Psoas muscle (tissue), 7 donors: ENCODE measurements at regions not wholly inside any gene's neighbourhood (a gene's known extent, or its start where the extent isn't known, plus 50 kb on each side); places are given as distances from the start of the nearest gene placed in this dataset.
"Not testable (repeated sequence)": the region's sequence is repeated elsewhere in the genome, so short reads cannot be mapped to it uniquely, and the experiment has no call there.

Source experiments
- ATAC-seq, 4 donors: fragments of 200-7000 bp; cut with Tn5 transposase; one replicate each; pipeline ENCODE4 v1.9.1; 2020; ENCODE audit warnings: moderate library complexity in 3 of 4, mild to moderate bottlenecking in 2 of 4
- DNase-seq, 2 donors: peaks; one replicate each; pipeline ENCODE4 v3.0.0-alpha.2; 2020
- H3K27ac ChIP-seq: fragments of 200-600 bp; one replicate; pipeline ENCODE4 v1.8.0; 2022
- H3K27me3 ChIP-seq, 3 donors: fragments of 200-600 bp in 1 of 3; one replicate each; pipeline versions ENCODE4 v1.6.1 to v1.8.0; 2013 to 2022; ENCODE audit warnings: low read length in 2 of 3, mild to moderate bottlenecking in 2 of 3, moderate library complexity in 1 of 3; ENCODE audit not compliant: insufficient read depth in 3 of 3
- H3K36me3 ChIP-seq, 2 donors: fragments of 200-600 bp in 1 of 2; one replicate each; pipeline versions ENCODE4 v1.6.1 to v1.8.0; 2013 to 2022; ENCODE audit warnings: low read depth in 1 of 2, mild to moderate bottlenecking in 1 of 2, moderate library complexity in 1 of 2; ENCODE audit not compliant: insufficient read depth in 1 of 2
- H3K4me1 ChIP-seq: fragments of 200-600 bp; one replicate; pipeline ENCODE4 v1.8.0; 2022
- H3K4me3 ChIP-seq: fragments of 200-600 bp; one replicate; pipeline ENCODE4 v1.8.0; 2022; ENCODE audit warnings: mild to moderate bottlenecking
- H3K9me3 ChIP-seq: fragments of 200-600 bp; one replicate; pipeline ENCODE4 v1.8.0; 2022
- WGBS, 3 donors: extraction: QIAGEN DNeasy Blood & Tissue Kit; methylation state at CpG; one replicate each; pipeline versions ENCODE4 v1.1.6 to v1.1.7; 2013; 5-methylcytosine and 5-hydroxymethylcytosine counted together
- intact Hi-C, 2 donors: fragments of 100-400 bp; cut with DNase I; formaldehyde crosslinking; loops; one replicate each; pipeline versions ENCODE4 v1.11.0 to v1.14.2; 2022
- TF ChIP-seq, protein P1 (sequence below): fragments of 200-600 bp; IDR thresholded peaks from one replicate; pipeline ENCODE4 v1.8.0; 2022; ENCODE audit warnings: antibody characterized with exemption
- donor health status: healthy with polysubstance abuse.
- donor health status: DM: no; HTN: no; CAD: no; lungs with moderate emphysema.
- donor health status: Bipolar disorder and iron deficiency.
- donor health status: healthy.
- donor health status: DM: yes; HTN: yes; CAD: no.
- donor health status: DM: no; HTN: no; CAD: no.
- donor health status: DM: yes; HTN: yes; CAD: no.

DNA sequence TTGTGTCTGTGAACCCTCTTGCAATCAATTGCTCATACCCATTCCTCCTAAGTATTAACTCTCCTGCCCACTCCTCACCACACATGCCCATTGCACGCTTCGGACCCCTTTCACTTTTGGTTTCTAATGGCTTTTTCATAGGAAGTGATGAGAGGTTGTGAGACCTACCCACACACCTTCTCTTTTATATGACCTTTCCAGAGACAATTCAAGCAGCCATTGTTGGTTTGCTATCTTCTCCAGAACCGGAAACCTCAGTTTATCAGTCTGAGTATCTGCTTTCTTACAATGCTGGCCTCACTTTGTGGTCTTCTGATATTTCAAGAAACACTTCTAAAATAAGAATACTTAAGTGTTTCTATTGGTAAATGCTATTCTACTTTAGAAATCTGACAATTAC, 1550.8 kb upstream of the SLC10A2 start:
- Histone ChIP-seq H3K27me3 (no peaks in the 10 kb centered on the region), H3K4me3 (no peak overlapping the region), H3K4me1 (no peaks in the 10 kb centered on the region), H3K36me3 (no peaks in the 10 kb centered on the region), H3K9me3 (no peaks in the 10 kb centered on the region), H3K27ac (no peak overlapping the region)
- no peak for DNase-seq
- intact Hi-C loops, result no loop called here
- TF ChIP-seq, protein P1, sequence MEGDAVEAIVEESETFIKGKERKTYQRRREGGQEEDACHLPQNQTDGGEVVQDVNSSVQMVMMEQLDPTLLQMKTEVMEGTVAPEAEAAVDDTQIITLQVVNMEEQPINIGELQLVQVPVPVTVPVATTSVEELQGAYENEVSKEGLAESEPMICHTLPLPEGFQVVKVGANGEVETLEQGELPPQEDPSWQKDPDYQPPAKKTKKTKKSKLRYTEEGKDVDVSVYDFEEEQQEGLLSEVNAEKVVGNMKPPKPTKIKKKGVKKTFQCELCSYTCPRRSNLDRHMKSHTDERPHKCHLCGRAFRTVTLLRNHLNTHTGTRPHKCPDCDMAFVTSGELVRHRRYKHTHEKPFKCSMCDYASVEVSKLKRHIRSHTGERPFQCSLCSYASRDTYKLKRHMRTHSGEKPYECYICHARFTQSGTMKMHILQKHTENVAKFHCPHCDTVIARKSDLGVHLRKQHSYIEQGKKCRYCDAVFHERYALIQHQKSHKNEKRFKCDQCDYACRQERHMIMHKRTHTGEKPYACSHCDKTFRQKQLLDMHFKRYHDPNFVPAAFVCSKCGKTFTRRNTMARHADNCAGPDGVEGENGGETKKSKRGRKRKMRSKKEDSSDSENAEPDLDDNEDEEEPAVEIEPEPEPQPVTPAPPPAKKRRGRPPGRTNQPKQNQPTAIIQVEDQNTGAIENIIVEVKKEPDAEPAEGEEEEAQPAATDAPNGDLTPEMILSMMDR, result no peak
- WGBS, 3 donors, result 90 to 94% (median 93%) methylated on average over 3 of the region's 3 CpGs
- no peak for ATAC-seq

DNA sequence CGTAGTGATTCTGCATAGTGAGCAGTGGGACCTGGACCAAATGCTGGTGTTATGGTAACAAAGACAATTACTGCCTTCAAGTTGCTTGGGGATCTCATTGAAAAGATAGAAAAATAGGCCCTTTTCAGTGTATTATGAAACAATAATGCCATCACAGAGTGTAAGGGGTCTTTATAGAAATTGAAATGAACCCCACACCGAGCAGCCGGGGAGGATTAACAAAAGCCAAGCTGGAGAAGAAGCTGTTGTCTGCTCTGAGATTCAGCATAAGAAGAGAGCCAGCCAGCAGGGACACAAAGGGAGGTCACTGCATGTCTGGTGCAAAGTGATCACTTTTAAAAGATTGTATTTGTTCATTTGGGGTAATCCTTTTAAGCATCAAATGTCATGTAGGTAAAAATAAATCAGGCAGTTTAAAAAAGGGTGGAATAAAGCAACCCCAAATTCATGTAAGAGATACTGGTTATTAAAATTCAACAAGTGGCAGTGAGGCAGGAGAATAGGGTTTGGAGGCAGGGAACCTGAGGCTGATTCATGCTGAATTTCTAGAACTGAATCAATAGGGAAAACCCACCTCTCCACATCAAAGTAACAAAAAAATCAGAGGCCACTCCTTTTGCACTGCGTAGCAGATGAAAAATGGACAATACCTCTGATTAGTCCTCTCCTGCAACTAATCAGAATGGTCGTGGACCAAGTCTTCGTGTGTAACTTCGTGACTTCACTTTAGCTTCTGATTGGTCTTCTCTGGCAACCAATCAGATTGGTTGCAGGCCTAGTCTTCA, 1548.3 kb upstream of the SLC10A2 start:
- no peaks in the 10 kb centered on the region for H3K9me3 ChIP-seq
- intact Hi-C loops, result no loop called here
- no peaks in the 10 kb centered on the region for H3K4me1 ChIP-seq
- H3K27ac ChIP-seq, result no peak overlapping the region
- no peaks in the 10 kb centered on the region for H3K27me3 ChIP-seq
- ATAC-seq (no peak), DNase-seq (no peak)
- 77 to 91% (median 87%) methylated on average over 7 of the region's 7 CpGs for WGBS, 3 donors
- TF ChIP-seq, protein P1, result no peak
- H3K36me3 ChIP-seq, result no peaks in the 10 kb centered on the region
- no peak overlapping the region for H3K4me3 ChIP-seq

DNA sequence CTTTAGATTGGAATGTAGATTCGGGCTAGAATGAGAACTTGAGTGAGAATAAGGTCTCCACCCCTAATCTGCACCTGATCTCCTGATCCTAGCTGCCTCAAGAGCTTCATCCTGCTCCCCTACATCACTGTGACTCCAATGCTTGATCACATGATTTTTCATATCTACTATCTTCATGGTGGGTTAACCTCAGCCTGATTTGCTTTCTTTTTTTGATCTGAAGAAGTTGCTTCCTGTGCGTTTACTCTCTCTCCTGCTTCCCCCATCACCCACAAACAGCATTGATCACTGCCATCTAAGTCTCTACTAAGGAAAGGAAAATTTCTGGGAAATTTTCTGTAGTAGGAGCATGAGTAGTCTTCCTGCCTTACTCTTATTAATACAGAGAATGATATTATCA, 1542.1 kb upstream of the SLC10A2 start:
- 69 to 79% (median 77%) methylated on average over 2 of the region's 2 CpGs for WGBS, 3 donors
- TF ChIP-seq, protein P1, result no peak

DNA sequence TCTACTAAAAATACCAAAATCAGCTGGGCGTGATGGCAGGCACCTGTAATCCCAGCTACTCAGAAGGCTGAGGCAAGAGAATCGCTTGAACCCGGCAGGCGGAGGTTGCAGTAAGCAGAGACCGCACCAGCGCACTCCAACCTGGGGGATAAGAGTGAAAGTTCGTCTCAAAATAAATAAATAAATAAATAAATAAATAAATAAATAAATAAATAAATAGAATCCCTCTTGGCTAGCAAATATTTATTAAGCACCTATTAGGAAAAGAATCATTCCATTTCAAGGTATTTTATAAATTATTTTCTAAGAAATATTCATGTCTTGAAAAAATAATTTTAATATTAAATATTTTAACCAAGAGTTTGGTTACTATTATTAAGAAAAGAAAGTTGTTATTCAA, 1539.2 kb upstream of the SLC10A2 start:
- H3K4me3 ChIP-seq, H3K27ac ChIP-seq, intact Hi-C loops, ATAC-seq, H3K27me3 ChIP-seq, H3K4me1 ChIP-seq, H3K9me3 ChIP-seq, DNase-seq, H3K36me3 ChIP-seq: not testable (repeated sequence)
- 95 to 98% (median 95%) methylated on average over 7 of the region's 7 CpGs for WGBS, 3 donors

More for the DNA sequence above, 1542.1 kb upstream of the SLC10A2 start:
- Histone ChIP-seq H3K27me3 (no peaks in the 10 kb centered on the region), H3K27ac (no peak overlapping the region), H3K9me3 (no peaks in the 10 kb centered on the region), H3K4me1 (no peaks in the 10 kb centered on the region), H3K36me3 (no peaks in the 10 kb centered on the region), H3K4me3 (no peak overlapping the region)
- ATAC-seq (no peak), DNase-seq (no peak)
- intact Hi-C loops, result no loop called here

DNA sequence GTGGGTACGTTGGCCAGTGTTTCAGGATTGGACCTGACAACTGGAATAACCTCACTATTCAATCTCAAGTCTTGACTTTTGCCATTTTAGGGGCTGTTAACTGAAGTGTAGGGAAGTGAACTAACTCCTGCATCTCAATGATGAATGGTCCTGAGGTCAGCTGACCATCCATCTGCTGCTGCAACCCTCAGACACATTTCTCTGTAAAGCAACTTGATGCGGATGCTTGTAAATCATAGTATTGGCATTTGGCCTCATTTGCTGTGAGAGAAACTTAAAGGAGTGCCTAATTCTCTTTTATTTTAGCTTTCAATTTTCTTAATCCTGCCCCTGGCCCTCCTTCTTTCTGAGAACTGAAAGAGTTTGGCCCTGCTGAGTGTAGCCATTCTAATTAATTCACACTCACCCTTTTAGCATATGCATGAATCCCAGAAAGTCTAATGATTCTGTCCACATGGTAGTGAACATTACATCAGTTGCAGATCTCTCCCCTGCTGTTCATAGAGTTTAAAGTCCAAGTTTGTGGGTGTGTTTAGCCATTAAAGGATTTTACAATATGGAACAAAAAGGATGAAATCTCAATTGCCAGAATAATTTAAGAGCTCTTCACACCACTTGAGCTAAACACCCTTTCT, 1531.4 kb upstream of the SLC10A2 start:
- Histone ChIP-seq H3K9me3 (no peaks in the 10 kb centered on the region), H3K4me1 (no peaks in the 10 kb centered on the region), H3K4me3 (no peak overlapping the region), H3K36me3 (no peaks in the 10 kb centered on the region), H3K27me3 (no peaks in the 10 kb centered on the region), H3K27ac (no peak overlapping the region)
- WGBS, 3 donors, result 83 to 88% (median 84%) methylated on average over 2 of the region's 2 CpGs
- ATAC-seq (no peak), DNase-seq (no peak)
- intact Hi-C loops, result no loop called here
- TF ChIP-seq, protein P1, result no peak
